ENCODE measurements at regions not wholly inside any gene's neighbourhood (a gene's known extent, or its start where the extent isn't known, plus 50 kb on each side); places are given as distances from the start of the nearest gene placed in this dataset.

DNA sequence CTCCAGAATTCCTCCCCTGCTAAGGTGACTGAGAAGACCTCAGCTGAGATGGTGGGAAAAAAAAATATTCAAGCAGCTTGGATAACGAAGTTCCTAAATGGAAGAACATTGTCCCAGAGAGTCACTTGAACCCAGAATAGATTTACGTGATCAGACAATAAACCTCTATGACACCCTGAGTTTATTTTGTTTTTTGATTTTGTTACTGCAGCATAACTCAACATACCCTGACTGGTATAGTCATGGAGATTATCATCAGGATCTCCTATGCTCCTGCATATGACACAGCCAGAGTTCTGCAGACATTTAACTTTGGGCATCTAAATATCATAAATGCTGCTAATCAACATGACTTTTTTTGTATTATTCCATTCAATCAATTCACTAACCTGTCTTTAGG, 282.9 kb downstream of the RASEF start:
- Histone ChIP-seq H3K36me3 (ENCODE audit: control insufficient read depth, low read length) (no peaks in the 10 kb centered on the region), H3K4me3 (ENCODE audit: low read length) (no peak overlapping the region), H4K20me1 (ENCODE audit: control insufficient read depth, insufficient read depth, low read depth, low read length) (no peaks in the 10 kb centered on the region), H3K27me3 (ENCODE audit: control insufficient read depth, low read length) (no peaks in the 10 kb centered on the region), H3K9me2 (replicated peaks; ENCODE audit: control insufficient read depth, low read length) (no peaks in the 10 kb centered on the region), H3K79me2 (ENCODE audit: control insufficient read depth, low read length) (no peaks in the 10 kb centered on the region), H3K4me1 (ENCODE audit: control insufficient read depth, low read length) (no peaks in the 10 kb centered on the region), H3K4me2 (ENCODE audit: low read length) (no peak overlapping the region), H3F3A (ENCODE audit: control insufficient read depth, insufficient read depth) (no peaks in the 10 kb centered on the region), H3K9me3 (ENCODE audit: control insufficient read depth, insufficient read depth, low read length) (peaks cover 5% of the 10 kb centered on the region; the same call in 1 of the 2 replicates), H3K27ac (ENCODE audit: low read depth, low read length) (no peak overlapping the region)
- TF ChIP-seq, protein P1, sequence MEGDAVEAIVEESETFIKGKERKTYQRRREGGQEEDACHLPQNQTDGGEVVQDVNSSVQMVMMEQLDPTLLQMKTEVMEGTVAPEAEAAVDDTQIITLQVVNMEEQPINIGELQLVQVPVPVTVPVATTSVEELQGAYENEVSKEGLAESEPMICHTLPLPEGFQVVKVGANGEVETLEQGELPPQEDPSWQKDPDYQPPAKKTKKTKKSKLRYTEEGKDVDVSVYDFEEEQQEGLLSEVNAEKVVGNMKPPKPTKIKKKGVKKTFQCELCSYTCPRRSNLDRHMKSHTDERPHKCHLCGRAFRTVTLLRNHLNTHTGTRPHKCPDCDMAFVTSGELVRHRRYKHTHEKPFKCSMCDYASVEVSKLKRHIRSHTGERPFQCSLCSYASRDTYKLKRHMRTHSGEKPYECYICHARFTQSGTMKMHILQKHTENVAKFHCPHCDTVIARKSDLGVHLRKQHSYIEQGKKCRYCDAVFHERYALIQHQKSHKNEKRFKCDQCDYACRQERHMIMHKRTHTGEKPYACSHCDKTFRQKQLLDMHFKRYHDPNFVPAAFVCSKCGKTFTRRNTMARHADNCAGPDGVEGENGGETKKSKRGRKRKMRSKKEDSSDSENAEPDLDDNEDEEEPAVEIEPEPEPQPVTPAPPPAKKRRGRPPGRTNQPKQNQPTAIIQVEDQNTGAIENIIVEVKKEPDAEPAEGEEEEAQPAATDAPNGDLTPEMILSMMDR (IDR thresholded peaks at IDR 0.05; ENCODE audit: low read depth, low read length, poor library complexity, severe bottlenecking) = no peak
- TF ChIP-seq EZH2phosphoT487 (IDR thresholded peaks at IDR 0.05; ENCODE audit: borderline replicate concordance, low read length) = no peak

DNA sequence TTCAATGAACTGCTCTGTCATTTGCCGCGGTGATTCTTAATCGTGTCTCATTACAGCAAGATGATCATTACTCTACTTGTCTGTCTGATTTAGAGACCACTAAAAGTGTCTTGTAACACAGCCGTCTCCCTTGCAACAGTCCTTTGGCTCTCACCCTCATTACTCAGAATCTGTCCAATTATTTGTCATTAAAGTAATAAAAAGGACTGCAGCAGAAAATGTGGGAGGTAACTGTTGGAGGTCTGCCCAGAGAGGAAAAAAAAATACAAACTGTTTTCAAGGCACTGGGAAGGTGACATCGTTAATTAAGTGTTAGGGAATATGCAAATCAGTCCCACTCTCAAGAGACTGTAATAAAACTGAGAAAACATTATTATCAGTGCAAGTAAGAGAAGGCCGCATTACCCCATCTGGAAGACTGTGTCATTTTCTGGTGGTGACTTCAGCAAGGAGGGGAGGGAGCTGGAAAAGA, 281.0 kb downstream of the RASEF start:
- H3K27me3 ChIP-seq (ENCODE audit: control insufficient read depth, low read length) = no peaks in the 10 kb centered on the region
- no peaks in the 10 kb centered on the region; the same call in 1 of the 2 replicates for H3K9me3 ChIP-seq (ENCODE audit: control insufficient read depth, insufficient read depth, low read length)
- no peaks in the 10 kb centered on the region for H3K36me3 ChIP-seq (ENCODE audit: control insufficient read depth, low read length)
- H3K9me2 ChIP-seq (replicated peaks; ENCODE audit: control insufficient read depth, low read length) = no peaks in the 10 kb centered on the region
- no peak overlapping the region for H3K27ac ChIP-seq (ENCODE audit: low read depth, low read length)
- no peaks in the 10 kb centered on the region for H4K20me1 ChIP-seq (ENCODE audit: control insufficient read depth, insufficient read depth, low read depth, low read length)
- H3K4me2 ChIP-seq (ENCODE audit: low read length) = no peak overlapping the region
- no peaks in the 10 kb centered on the region for H3K79me2 ChIP-seq (ENCODE audit: control insufficient read depth, low read length)
- H3K4me1 ChIP-seq (ENCODE audit: control insufficient read depth, low read length) = no peaks in the 10 kb centered on the region
- H3K4me3 ChIP-seq (ENCODE audit: low read length) = no peak overlapping the region
- no peak for TF ChIP-seq EZH2phosphoT487 (IDR thresholded peaks at IDR 0.05; ENCODE audit: borderline replicate concordance, low read length)
- TF ChIP-seq, protein P1 (IDR thresholded peaks at IDR 0.05; ENCODE audit: low read depth, low read length, poor library complexity, severe bottlenecking) = no peak
- no peaks in the 10 kb centered on the region for H3F3A ChIP-seq (ENCODE audit: control insufficient read depth, insufficient read depth)

DNA sequence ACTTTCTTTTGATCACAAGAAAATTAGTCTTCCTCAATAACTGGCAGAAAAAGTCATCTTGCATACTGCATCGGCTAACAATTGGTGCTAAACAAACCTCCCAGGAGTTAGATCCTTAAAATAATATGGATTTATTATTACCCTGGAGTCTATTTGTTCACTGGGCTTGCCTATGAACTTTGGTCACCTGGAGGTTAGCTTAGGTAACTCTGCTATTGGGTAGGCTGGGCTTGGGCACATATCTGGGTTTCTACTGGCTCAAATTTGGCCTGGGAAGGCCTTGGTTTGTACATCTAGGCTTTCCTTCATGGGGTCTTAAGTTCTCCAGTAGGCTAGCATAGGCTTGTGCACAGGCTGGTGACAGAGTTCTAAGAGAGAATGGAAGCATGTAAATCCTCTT, 279.9 kb downstream of the RASEF start:
- Histone ChIP-seq H3K79me2 (ENCODE audit: control insufficient read depth, low read length) (no peaks in the 10 kb centered on the region), H3F3A (ENCODE audit: control insufficient read depth, insufficient read depth) (no peaks in the 10 kb centered on the region), H3K27ac (ENCODE audit: low read depth, low read length) (no peak overlapping the region), H3K27me3 (ENCODE audit: control insufficient read depth, low read length) (no peaks in the 10 kb centered on the region), H4K20me1 (ENCODE audit: control insufficient read depth, insufficient read depth, low read depth, low read length) (no peaks in the 10 kb centered on the region), H3K4me2 (ENCODE audit: low read length) (no peak overlapping the region), H3K4me1 (ENCODE audit: control insufficient read depth, low read length) (no peaks in the 10 kb centered on the region), H3K36me3 (ENCODE audit: control insufficient read depth, low read length) (no peaks in the 10 kb centered on the region), H3K4me3 (ENCODE audit: low read length) (no peak overlapping the region), H3K9me3 (ENCODE audit: control insufficient read depth, insufficient read depth, low read length) (no peaks in the 10 kb centered on the region), H3K9me2 (replicated peaks; ENCODE audit: control insufficient read depth, low read length) (no peaks in the 10 kb centered on the region)
- TF ChIP-seq EZH2phosphoT487 (IDR thresholded peaks at IDR 0.05; ENCODE audit: borderline replicate concordance, low read length) = no peak
- TF ChIP-seq, protein P1 (IDR thresholded peaks at IDR 0.05; ENCODE audit: low read depth, low read length, poor library complexity, severe bottlenecking) = no peak

Measured in DOHH2 (cell line).